ENCODE measurements at regions not wholly inside any gene's neighbourhood (a gene's known extent, or its start where the extent isn't known, plus 50 kb on each side); places are given as distances from the start of the nearest gene placed in this dataset.

GRCh38 chrX:115366535-115366934, 77.0 kb downstream of the LUZP4 start:
- TF ChIP-seq, protein P1, sequence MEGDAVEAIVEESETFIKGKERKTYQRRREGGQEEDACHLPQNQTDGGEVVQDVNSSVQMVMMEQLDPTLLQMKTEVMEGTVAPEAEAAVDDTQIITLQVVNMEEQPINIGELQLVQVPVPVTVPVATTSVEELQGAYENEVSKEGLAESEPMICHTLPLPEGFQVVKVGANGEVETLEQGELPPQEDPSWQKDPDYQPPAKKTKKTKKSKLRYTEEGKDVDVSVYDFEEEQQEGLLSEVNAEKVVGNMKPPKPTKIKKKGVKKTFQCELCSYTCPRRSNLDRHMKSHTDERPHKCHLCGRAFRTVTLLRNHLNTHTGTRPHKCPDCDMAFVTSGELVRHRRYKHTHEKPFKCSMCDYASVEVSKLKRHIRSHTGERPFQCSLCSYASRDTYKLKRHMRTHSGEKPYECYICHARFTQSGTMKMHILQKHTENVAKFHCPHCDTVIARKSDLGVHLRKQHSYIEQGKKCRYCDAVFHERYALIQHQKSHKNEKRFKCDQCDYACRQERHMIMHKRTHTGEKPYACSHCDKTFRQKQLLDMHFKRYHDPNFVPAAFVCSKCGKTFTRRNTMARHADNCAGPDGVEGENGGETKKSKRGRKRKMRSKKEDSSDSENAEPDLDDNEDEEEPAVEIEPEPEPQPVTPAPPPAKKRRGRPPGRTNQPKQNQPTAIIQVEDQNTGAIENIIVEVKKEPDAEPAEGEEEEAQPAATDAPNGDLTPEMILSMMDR (IDR thresholded peaks at IDR 0.05; ENCODE audit: low read depth, low read length): no peak
- no peak for DNase-seq (ENCODE audit: extremely low read depth, low read depth)

GRCh38 chrX:115367455-115367854, 77.9 kb downstream of the LUZP4 start:
- no peak for DNase-seq (ENCODE audit: extremely low read depth, low read depth)
- TF ChIP-seq, protein P1 (IDR thresholded peaks at IDR 0.05; ENCODE audit: low read depth, low read length): no peak

- DNase-seq (ENCODE audit: extremely low read depth, low read depth): no peak
- TF ChIP-seq, protein P1 (IDR thresholded peaks at IDR 0.05; ENCODE audit: low read depth, low read length): no peak
Observed at GRCh38 chrX:115367951-115368350, 78.4 kb downstream of the LUZP4 start.

DNA sequence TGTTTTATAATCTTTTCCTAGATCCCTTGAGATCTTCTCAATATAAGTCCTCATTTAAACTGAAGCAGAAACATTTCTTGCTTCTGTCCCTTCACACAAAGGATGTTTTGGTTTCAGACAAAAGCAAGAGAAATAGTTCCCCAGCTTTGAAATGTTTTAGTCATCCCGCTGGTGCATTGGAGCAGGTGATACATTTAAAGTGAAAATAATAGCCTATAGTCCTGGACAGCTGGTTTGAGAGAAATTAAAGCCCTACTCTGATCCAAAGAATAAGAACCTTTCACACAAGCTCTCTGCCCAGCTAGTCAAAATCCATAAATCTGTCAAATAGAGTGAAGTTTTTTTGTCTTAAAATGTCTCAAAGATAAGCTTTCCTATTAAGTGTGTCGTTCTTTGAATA, 79.4 kb downstream of the LUZP4 start:
- TF ChIP-seq, protein P1 (IDR thresholded peaks at IDR 0.05; ENCODE audit: low read depth, low read length): no peak
- DNase-seq (ENCODE audit: extremely low read depth, low read depth): no peak

GRCh38 chrX:115372152-115372551, 82.6 kb downstream of the LUZP4 start:
- TF ChIP-seq, protein P1 (IDR thresholded peaks at IDR 0.05; ENCODE audit: low read depth, low read length): no peak

GRCh38 chrX:115373308-115373707, 83.8 kb downstream of the LUZP4 start:
- no peak for DNase-seq (ENCODE audit: extremely low read depth, low read depth)
- TF ChIP-seq, protein P1 (IDR thresholded peaks at IDR 0.05; ENCODE audit: low read depth, low read length): no peak

More at GRCh38 chrX:115372152-115372551, 82.6 kb downstream of the LUZP4 start:
- DNase-seq (ENCODE audit: extremely low read depth, low read depth): no peak

DNA sequence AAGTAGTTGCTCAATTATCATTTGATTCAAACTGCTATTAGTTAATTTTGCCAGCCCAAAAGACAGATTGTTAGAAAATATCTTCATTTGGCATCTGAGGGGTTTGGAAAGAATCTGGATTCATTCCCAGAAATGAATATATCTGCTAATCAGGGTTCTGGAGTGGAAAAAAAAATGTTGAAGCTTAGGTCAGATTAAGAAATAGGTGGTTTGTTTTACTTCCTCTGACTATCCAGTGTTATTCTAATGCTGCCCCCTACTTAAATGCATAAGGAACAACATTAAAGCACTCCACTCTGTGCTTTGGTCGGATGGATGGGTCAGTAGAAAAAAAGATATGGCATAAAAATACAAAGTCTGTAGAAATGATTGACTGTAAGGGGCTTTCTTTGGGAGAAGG, 89.0 kb downstream of the LUZP4 start:
- DNase-seq (ENCODE audit: extremely low read depth, low read depth): no peak
- TF ChIP-seq, protein P1 (IDR thresholded peaks at IDR 0.05; ENCODE audit: low read depth, low read length): peak; percentile 16
